ENCODE measurements at regions not wholly inside any gene's neighbourhood (a gene's known extent, or its start where the extent isn't known, plus 50 kb on each side); places are given as distances from the start of the nearest gene placed in this dataset.

DNA sequence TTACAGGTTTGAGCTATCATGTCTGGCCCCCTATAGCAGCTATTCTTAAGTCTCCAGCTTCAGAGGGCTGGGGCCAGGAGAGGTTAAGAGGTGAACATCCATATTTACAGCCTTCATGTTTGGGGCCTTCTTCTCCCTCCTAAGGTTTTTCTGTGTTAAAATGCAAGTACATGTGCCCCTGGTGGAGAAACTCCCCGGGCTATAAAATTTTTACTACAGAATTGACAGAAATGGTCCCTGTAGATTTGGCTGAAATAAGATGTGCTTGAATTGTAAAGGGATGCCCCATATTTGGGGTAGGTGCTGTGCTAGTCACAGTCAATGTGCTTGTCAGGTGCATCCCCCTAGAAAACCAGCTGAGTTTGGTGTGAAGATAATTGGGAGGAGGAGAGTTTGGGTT lies 263.3 kb upstream of the CXCR4 start:
- TF ChIP-seq, protein P1, sequence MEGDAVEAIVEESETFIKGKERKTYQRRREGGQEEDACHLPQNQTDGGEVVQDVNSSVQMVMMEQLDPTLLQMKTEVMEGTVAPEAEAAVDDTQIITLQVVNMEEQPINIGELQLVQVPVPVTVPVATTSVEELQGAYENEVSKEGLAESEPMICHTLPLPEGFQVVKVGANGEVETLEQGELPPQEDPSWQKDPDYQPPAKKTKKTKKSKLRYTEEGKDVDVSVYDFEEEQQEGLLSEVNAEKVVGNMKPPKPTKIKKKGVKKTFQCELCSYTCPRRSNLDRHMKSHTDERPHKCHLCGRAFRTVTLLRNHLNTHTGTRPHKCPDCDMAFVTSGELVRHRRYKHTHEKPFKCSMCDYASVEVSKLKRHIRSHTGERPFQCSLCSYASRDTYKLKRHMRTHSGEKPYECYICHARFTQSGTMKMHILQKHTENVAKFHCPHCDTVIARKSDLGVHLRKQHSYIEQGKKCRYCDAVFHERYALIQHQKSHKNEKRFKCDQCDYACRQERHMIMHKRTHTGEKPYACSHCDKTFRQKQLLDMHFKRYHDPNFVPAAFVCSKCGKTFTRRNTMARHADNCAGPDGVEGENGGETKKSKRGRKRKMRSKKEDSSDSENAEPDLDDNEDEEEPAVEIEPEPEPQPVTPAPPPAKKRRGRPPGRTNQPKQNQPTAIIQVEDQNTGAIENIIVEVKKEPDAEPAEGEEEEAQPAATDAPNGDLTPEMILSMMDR (IDR thresholded peaks at IDR 0.05): no peak
- TF ChIP-seq POLR2A (IDR thresholded peaks at IDR 0.05): no peak

All from thyroid gland (tissue), 4 donors.